Fibroblast of skin of right biceps (primary cell): ENCODE measurements at regions not wholly inside any gene's neighbourhood (a gene's known extent, or its start where the extent isn't known, plus 50 kb on each side); places are given as distances from the start of the nearest gene placed in this dataset.
A peak's percentile ranks its signal among the peaks of the same experiment; 100 is the strongest.

Experiments
- DNase-seq: peaks from one replicate; pipeline ENCODE4 v3.0.0-alpha.2; 2013

GRCh38 chr5:52690236-52690768 is 97.4 kb upstream of the ITGA1 start:
- peak; percentile 70 for DNase-seq

GRCh38 chr5:52692039-52692438 is 95.7 kb upstream of the ITGA1 start:
- DNase-seq, result peak; percentile 76

DNA sequence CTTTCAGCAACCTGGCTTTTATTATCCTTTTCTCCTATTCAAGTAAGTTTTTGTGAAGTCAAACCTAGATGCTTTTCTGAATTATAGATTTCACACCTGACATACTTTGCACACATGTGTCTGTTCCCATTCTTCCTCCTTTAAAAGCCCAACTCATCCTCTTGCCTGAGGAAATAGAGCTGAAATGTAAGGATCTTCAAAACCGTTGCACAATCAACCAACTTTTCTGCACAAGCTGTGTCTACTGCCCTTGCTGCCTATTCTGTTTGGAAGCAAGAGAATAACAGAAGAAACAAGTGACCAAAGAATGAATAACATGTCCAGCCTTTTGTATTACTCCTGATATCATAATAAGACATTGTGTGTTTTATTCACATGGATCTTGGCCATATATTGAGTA is 95.1 kb upstream of the ITGA1 start:
- no peak for DNase-seq

GRCh38 chr5:52693280-52693679 is 94.4 kb upstream of the ITGA1 start:
- DNase-seq, result peak; percentile 28

DNA sequence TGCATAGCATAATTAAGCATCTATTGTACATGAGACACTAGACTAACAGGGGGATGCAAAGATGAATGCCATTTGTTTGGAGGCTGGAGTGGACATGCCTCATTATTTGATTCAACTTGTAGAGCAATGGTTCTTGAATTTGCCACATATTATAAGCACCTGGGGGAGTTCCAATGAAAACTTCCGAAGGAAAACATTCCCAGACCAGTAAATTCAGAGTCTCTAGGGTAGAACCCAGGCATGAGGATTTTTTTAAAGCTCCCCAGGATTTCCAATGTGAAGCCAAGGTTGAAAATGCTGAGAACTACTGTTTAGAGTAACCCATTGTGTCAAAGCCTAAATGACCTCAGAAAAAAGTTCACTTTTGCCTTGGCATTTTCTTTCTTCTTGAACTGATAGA is 93.9 kb upstream of the ITGA1 start:
- DNase-seq, result no peak

DNA sequence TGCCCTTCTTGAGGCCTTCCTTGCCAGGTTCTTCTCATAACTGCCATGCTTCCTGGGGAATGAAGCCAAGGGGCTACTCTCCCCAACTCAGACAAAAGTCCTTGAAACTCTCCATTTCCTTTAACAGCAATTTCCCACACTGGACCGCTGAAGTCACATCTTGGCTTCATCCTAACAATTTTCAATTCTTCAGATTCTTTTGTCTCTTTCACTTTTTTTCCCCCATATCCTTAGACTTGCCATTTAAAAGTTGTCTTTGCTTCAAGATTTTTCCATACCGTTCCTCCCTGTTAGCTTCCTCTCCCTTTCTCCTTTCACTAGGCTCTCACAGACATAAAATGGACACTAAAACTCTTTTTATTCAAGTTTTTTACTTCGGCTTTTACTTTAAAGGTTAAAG is 93.1 kb upstream of the ITGA1 start:
- DNase-seq, result no peak

DNA sequence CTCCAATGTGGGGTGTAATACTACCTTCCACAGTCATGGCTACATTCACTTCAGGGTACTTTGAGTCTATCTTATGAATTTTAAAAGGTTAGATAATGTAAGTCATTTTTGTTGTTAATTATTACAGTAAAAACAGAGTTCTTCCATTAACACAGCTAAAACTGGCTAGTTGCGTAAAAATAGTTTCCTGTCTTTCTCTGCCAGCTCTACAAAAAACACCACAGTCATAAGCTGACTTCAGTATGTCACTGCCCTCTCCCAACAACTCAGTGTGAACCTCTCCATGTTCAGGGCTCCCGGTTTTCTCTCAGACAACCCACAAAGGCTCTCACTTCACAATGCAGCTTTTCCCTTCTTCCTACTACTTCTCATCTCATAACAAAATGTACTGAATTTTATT is 84.8 kb upstream of the ITGA1 start:
- DNase-seq, result no peak

- no peak for DNase-seq
Observed at GRCh38 chr5:52703321-52703720, 84.4 kb upstream of the ITGA1 start.

GRCh38 chr5:52705720-52706119 is 82.0 kb upstream of the ITGA1 start:
- DNase-seq, result peak; percentile 71

- DNase-seq, result no peak
Observed at GRCh38 chr5:52706775-52707174, 80.9 kb upstream of the ITGA1 start.

- no peak for DNase-seq
Observed at GRCh38 chr5:52707616-52708015, 80.1 kb upstream of the ITGA1 start.

GRCh38 chr5:52708463-52708862 is 79.3 kb upstream of the ITGA1 start:
- DNase-seq, result peak; percentile 70

DNA sequence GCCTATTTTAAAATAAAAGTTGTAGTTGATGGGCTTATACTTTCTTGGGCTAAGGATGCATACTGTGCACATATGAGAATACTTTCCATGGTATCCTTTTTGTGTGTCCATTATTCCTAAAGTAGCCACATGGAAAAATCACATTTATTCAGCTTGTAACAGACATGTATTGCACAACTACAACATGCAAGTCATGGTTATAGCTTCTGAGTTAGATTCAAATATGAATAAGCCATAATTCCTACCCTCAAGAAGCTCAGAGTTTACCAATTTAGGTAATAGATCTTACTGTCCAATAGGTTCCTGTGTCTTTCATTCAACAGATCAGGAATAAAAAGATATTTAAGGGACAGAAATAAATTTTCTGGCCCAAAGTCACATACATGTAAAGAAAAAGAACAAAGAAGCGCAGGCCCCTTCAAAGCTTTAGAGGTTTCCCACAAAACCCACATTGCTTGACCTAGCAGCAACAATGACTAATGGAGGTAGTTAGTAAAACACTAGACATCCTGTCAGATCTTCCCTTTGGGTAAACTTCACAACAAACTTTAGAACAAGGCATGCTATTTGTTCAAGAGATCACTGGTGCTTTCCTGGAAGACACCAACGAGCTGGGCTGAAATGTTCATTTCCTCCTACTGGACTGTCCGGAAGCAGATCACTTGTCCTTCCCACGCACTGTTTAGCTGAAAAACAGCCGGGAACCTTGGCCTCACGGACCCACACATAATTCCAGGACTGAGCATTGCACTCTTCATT is 78.4 kb upstream of the ITGA1 start:
- peak; percentile 58 for DNase-seq

DNA sequence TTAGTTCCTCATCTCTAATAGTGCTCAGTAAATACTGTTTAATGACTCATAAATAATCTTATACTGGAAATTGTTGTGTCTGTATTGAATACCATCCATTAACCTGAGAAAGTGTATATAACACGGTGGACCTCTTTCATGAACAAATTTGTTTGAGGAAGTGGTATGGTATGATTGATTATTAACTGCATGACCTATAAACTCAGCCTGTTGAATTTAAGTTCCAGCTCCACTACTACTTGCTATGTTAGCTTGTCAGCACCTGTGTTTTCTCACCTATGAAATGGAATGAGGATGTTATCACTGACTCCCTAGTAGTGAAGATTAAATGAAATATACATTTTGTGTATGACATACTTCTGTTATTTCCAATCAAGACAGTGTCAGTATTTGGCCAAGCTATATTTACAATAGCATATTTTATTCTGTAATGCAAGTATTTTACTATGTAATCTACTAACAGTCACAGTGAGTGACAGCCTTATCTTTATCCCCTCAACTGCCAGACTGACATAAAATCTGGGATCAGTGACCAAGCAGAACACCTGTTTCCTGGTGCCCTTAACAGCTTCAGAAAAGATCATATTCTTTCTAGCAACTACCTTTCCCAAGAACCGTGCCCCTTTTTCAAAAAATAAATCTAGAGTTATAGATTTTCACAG is 77.3 kb upstream of the ITGA1 start:
- no peak for DNase-seq

- DNase-seq, result peak; percentile 24
Observed at GRCh38 chr5:52710972-52711596, 76.6 kb upstream of the ITGA1 start.

DNA sequence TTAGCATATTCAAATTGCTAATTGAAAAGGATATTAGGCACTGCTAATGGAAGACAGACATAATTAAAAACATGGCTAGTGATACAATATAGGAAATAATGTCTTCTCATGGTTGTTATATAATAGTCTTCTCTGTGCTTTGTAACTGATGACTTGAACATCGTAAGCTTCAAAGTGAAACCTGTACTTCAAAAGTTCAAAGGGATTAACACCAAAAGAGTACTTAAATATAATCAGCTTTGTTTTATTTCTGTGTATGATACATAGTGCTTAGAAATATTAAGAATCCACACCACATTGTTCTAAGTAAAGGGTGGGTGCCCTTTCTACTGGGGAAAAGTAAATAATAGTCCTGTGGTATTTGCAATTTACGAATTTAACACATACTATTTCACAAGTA is 75.4 kb upstream of the ITGA1 start:
- no peak for DNase-seq

DNA sequence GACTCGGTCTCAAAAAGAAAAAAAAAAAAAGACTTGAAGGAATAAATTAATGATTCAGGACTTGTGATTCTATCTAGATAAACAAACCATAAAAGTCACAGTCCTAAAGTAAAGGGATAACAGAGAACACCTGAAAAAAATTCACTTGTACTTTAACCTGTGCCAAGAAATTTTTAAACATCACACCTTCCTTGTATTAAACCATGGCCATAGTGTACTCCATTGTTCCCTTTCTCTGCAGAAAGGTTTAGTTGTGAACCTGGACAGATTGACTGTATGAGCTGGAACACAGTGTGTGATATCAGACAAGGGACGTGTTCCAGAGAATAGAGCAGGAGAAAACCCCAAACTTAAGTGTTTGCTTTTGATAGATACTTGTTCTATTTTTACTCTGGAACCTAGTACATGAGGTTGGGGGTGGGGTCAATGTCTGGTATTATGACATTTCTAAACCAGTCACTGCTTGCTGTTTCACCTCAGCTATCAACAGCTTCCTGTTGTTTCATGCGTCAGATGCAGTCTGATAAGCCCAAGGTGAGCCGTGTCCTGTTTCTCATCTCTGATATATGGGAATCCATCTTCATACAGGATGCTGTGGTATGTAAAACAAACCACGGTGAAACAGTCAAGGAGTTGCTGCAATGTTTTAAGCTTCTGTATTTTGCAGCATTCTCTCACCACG is 62.5 kb upstream of the ITGA1 start:
- peak; percentile 34 for DNase-seq

- no peak for DNase-seq
Observed at GRCh38 chr5:52725808-52726207, 61.9 kb upstream of the ITGA1 start.

GRCh38 chr5:52727020-52727419 is 60.7 kb upstream of the ITGA1 start:
- DNase-seq, result no peak

DNA sequence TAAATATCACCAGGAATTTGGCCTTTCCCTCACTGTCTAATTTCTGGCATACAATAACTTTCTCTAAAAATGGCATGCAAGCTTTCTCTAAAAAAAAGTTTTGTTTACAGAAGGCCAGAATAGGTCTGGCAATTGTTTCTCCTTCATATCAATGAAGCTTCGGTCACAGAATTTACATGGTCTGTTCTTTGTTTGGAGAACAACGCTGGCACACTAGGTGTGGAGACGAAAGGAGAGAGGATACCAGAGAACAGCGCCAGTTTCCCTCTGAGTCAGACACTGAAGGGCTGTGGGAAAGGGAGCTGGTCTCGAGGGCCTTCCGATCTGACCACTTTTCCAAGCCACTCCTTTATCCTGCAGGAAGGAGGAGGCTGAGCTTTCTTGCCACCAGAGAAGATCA is 60.1 kb upstream of the ITGA1 start:
- DNase-seq, result peak; percentile 42

DNA sequence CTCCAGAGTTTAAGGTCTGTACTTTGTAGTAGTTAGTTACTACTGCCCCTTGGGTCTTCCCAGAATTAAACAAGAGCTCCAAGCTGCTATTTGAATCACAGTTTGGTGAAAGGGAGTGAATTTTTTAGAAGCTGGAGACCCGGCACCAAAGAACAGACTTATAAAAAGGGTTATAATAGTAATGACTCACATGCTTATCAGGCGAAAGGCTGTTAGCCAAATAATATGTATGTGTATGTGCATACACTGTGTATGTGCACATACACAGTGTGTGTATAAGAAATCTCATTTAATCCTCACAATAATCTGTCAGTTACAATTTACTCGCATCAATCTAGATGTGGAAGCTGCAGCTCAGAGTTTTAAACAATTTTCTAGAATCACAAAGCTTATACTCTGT is 59.5 kb upstream of the ITGA1 start:
- no peak for DNase-seq

DNA sequence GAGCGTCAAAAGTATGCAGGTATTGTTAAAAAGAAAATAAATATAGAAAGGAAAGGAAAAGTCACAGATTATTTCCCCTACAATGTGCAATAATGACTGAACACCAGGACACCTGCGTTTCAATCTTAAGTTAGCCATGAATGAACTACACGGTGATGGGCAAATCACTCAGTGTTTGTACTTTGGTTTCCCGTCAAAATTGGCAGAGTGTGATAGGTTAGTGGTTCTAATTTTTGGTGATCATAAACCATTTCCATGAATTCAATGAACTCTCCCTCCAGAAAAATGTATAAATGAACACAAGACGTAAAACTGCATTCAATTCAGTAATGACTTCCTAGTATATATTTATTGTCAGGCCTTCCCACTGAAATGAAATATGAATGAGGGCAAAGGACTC is 59.0 kb upstream of the ITGA1 start:
- no peak for DNase-seq

DNA sequence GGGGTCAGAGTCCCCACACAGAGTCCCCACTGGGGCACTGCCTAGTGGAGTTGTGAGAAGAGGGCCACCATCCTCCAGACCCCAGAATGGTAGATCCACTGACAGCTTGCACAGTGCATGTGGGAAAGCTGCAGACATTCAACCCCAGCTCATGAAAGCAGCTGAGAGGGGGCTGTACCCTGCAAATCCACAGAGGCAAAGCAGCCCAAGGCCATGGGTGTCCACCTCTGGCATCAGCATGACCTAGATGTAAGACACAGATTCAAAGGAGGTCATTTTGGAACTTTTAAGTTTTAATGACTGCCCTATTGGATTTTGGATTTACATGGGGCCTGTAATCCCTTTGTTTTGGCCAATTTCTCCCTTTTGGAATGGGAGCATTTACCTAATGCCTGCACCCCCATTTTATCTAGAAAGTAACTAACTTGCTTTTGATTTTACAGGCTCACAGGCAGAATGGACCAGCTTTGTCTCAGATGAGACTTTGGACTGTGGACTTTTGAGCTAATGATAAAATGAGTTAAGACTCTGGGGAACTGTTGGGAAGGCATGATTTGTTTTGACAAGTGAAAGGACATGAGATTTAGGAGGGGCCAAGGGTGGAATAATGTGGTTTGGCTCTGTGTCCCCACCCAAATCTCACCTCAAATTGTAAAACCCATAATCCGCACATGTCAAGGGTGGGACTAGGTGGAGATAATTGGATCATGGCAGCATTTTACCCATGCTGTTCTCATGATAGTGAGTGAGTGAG is 56.3 kb upstream of the ITGA1 start:
- DNase-seq, result no peak
